OCI-LY7 (cell line): ENCODE measurements at regions not wholly inside any gene's neighbourhood (a gene's known extent, or its start where the extent isn't known, plus 50 kb on each side); places are given as distances from the start of the nearest gene placed in this dataset.

Experiments
- CTCF ChIP-seq: fragments of 200-600 bp; sonication (generic); conservative IDR thresholded peaks from 2 replicates; pipeline ENCODE4 v1.5.1; 2014; ENCODE audit warnings: mild to moderate bottlenecking, antibody characterized with exemption, low read length, moderate library complexity, mixed read lengths
- EZH2phosphoT487 ChIP-seq: fragments of 200-600 bp; sonication (generic); IDR thresholded peaks from 2 replicates; pipeline ENCODE4 v1.6.1; 2018; ENCODE audit warnings: low read depth, borderline replicate concordance, mild to moderate bottlenecking, mixed run types, antibody characterized with exemption, low read length, moderate library complexity, mixed read lengths

GRCh38 chr11:109960831-109961230 is 132.4 kb upstream of the ZC3H12C start:
- TF ChIP-seq CTCF, result no peak
- no peak for TF ChIP-seq EZH2phosphoT487
